ENCODE measurements at regions not wholly inside any gene's neighbourhood (a gene's known extent, or its start where the extent isn't known, plus 50 kb on each side); places are given as distances from the start of the nearest gene placed in this dataset.
"Not testable (repeated sequence)": the region's sequence is repeated elsewhere in the genome, so short reads cannot be mapped to it uniquely, and the experiment has no call there.

DNA sequence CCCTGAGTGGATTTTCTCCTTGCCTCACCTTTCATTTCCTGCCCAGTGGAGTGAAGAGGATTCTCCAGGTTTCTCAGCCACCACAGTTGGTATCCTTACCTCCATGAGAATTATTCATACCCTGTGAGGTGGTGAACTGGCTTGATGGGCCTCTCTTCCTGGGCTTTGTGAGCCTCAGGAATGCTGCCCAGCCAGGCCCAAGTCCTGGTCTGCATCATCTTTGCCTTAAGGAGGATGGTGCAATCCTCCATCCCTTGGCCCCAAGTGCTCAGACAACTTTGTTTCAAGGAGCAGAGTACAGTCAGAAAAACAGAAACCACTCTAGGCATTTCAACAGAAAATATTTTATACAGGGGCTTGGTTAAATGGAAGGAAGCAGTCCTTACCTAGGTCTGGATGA, 114.2 kb upstream of the CADM1 start:
- FAIRE-seq (no peak), DNase-seq (ENCODE audit: insufficient read length, low spot score) (no peak)

DNA sequence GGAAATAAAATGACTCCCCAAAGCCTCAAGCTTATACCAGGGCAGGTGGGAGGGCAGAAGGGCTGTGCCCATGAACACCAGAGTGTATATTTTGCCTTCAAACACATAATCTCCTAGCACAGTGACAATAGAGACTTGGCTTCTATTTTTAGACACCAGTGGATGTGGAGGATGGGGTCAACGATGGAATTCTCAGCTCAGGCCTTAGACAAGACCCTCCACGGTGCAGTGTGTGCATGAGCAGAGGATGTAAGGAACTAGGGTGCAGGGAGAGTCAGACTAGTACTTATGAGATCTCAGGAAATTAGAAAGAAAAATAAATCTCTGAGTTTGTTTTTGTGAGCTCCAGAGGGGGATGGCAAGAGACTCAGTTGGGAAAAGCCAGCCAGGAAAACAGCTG, 113.6 kb upstream of the CADM1 start:
- FAIRE-seq, result no peak
- no peak for DNase-seq (ENCODE audit: insufficient read length, low spot score)

DNA sequence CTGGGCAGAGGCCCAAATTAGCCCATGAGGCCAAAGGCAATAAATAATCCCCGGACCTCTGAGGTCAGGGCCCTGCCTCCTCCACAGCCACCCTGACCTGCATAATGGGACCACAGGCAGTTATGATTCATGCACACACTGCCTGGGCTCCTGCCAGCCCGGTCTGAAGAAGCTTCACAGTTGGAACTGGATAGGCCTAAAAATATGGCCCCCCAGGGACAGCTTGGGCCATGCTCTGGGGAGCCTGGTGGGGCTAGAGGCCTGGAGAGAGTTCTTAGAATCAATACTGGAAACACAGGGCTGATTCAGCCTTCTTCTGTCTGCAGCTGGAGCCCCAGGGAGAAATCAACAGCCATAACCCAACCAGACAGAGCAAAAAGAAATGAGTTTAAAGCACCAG, 112.8 kb upstream of the CADM1 start:
- no peak for FAIRE-seq
- no peak for DNase-seq (ENCODE audit: insufficient read length, low spot score)

DNA sequence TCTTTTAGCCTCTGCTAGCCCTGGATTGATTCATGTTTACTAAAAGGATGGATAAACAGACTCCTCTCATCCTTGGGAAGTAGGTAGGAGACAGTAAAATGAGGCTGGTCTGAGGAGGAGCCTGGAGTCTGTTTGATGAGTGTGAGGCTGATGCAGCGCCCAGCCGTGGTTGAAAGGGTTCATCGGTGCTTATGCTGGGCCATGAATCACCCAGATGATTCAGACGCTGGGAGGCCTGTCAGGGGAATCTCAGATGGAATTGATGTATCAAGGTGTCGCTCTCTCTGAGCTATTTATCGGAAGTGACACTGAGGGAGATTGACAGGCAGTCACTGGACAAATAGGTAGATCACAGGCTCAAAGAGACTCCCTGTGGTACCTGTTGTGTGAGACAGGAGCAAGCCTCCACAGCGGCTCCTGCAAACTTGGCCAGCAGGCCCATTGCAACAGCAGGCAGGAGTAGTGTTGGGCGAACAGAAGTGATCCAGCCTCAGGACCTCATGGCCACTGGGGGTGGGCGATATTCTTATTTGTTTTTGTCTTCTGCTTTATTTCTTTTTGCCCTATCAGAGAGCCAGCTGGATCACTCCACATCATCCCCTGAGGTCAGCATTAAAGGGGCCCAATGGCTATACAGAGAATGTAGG, 109.9 kb upstream of the CADM1 start:
- peak; percentile 55 for DNase-seq (ENCODE audit: insufficient read length, low spot score)
- FAIRE-seq, result peak; percentile 80

DNA sequence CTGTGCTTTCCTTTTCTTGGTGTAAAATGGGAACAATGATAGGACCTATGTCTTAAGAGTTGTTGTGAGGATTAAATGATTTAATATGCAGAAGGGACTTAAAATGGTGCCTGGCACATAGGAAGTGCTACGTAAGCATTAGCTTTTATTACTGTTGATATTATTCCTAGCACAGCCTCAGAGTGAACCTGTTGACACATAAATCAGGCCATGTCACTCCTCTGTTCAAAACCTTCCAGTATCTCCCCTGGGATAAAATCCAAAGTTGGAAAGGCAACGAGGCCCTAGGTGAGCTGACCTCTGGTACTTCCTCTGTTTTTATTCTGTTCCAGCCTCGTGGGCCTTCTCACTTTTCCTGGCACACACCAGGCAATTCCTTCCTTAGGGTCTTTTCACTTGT, 108.8 kb upstream of the CADM1 start:
- DNase-seq (ENCODE audit: insufficient read length, low spot score) (no peak), FAIRE-seq (no peak)

DNA sequence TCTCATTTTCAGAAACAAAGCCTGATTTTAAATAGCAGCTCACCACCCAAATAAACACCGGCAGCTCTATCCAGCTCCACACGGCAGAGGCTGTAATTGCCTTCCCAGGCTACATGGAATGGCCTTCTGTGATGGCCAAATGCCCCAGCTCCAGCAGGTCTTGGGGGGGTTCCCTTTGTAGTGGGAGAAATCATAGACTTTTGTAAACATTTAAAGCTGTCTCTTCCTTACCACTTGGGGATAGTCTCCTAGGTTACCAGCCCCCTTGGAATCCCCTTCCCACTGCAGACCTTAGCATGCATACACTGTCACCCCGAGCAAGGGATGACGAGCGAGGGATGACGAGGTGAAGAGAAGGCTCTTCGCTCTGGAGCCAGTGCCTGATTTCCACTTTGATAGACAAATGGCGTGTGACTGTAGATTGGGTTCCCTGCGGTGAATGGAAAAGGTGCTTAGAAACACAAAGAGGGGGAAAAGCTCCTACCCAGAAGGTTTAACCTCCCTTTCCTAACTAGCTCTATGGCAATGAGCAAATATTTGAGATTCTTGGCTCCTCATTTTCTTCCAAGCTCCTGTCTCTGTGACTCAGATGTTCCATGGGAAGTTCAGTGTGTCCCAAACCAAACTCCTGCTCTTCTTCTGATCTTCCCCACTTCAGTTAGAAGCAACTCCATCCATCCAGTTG, 108.0 kb upstream of the CADM1 start:
- DNase-seq (ENCODE audit: insufficient read length, low spot score) (no peak), FAIRE-seq (no peak)

DNA sequence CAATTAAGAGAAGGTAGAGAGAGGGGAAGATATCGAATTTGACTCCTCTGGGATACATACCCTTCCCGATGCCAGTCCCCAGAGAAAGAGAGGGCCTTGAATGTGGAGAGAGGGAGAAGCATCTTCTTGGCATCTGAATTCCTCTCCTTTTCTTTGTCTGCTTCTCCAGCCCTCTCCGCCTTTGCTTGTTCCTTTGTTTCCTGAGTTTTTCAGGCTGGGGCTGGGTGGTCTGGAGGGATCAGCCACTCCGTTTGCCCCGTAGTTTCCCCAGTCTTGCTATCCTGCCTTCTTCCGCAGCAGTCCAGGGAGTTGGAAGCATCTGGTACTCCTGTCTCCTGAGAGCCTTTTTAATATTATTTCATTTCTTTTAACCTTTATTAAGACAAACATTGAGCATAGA, 107.1 kb upstream of the CADM1 start:
- DNase-seq (ENCODE audit: insufficient read length, low spot score) (no peak), FAIRE-seq (no peak)

DNA sequence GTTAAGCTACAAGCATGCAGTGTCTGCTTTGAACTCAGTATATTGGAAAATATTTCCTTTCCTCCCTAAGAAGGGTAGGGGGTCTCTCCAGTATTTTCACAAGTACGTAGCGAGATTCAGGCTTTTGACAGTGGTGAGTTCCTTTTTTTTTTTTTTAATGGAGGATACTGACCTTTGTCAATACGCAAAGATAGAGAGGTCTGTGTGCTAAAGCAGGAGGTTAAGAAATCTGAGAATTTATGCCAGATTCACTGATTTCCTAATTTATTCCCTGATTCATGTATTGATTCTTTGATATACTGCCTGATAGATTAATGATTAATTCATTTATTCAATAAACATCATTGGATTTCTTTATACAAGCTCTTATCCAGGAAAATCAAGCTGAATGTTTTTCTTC, 106.7 kb upstream of the CADM1 start:
- FAIRE-seq (no peak), DNase-seq (ENCODE audit: insufficient read length, low spot score) (no peak)

DNA sequence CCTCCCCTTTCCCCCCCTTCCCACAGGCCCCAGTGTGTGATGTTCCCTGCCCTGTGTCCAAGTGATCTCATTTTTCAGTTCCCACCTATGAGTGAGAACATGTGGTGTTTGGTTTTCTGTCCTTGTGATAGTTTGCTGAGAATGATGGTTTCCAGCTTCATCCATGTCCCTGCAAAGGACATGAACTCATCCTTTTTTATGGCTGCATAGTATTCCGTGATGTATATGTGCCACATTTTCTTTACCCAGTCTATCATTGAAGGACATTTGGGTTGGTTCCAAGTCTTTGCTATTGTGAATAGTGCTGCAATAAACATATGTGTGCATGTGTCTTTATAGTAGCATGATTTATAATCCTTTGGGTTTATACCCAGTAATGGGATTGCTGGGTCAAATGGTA, 106.0 kb upstream of the CADM1 start:
- not testable (repeated sequence) for FAIRE-seq

DNA sequence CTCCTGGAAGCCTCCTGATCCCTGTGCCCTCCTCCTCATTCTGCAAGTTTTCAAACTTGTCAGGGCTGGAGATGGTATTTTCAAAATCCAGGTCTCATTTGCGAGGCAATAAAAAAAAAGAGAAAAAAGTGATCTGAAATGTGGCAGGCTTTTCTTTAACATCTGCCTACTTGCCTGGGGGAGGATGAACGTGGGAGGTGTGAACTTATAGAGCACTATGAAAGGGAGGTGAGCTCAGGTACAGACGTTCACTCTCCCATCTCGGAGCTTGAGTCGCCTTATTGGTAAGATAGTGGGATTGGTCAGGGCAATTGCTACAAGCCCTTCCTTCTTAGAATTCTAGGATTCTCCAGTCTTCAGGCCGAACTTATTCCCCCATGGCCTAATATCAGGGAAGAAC, 104.8 kb upstream of the CADM1 start:
- FAIRE-seq (no peak), DNase-seq (ENCODE audit: insufficient read length, low spot score) (no peak)

More for the DNA sequence above, 106.0 kb upstream of the CADM1 start:
- not testable (repeated sequence) for DNase-seq (ENCODE audit: insufficient read length, low spot score)

DNA sequence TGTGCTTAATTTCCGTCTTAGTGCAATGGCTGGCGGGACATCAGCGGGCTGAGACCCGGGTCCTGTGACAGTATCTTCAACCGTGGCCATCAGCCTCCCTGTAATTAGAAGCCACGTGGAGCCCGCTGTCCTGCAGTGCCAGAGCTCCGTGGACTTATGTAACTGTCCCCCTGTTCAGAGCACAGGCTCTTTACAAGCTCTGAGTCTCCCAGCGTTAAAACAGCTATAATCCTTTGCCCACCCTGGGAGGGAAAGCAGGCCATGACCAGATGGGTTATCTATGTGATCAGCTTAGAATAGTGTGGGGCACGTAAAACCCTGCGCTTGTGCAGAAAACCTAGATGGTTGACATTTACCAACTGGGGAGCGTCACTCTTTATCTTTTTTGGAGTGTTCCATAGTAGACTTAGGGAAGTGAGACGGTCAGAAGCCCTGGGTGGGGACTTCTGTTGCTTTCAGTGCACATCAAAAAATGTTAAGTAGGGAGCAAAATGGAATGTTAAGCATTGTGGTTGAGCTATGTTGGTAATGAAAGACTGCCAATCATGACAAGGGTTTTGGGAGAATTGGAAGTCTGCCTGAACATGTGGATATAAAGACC, 103.5 kb upstream of the CADM1 start:
- DNase-seq (ENCODE audit: insufficient read length, low spot score) (no peak), FAIRE-seq (no peak)

DNA sequence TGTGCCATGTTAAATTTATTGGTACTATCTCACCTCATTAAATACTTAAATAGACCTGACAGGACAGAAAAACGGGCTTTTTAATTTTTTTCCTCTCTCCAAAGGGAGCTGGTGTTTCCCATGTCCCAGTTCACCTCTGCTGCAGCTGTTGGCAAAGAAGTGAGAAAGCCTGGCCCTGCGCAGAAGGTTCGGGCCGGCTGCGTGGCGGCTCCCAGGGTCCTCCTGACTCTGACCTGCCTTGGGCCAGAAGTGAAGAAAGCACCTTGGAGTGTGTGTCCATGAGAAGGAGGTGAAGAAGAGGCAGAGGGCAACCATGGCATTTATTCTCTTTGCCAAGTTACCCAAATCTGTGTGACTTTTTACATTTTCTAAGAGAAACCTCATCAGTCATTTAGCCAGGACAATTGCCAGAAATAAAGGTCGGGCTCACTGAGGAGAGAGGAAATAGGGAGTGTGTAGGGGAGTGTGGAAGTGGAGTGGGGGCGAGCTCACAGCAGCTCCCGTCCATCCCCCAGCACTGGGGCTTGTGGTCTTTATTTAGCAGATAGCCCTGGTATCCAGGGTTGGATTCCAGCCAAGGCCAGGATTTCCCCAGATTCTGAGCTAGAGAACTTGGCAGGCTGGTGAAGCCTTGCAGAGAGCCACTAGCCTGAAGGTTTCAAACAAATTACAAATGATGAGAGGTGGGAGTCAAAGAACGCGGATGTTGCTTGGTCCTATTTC, 102.4 kb upstream of the CADM1 start:
- no peak for DNase-seq (ENCODE audit: insufficient read length, low spot score)
- no peak for FAIRE-seq

DNA sequence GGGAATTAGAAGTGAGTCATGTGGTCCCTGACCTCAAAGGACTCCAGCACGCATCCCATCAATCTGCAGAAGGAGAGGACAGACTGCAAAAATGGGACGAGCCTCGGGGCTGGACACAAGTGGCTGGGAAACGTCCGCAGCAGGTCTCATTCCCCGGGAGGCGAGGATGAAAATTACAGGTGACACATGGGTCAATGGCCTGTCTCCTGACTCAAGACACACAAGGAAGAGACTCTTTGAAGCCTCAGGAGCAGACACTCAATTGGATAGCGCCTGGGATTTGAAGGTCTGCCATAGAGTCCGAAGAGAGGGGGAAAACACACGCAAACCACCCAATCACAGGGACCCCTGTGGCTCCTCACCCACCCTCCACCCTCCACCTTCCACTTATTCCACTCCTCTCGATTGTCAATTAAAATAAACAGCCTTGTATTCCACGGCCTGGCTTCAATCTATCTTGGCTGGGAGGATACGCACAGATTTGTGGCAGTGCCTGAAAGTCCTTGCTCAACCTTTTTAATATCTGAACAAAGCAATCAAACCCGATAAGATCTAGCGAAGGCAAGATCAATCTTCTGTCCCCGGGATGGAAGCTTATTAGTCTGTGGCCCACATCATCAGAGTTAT, 101.8 kb upstream of the CADM1 start:
- FAIRE-seq (no peak), DNase-seq (ENCODE audit: insufficient read length, low spot score) (no peak)

DNA sequence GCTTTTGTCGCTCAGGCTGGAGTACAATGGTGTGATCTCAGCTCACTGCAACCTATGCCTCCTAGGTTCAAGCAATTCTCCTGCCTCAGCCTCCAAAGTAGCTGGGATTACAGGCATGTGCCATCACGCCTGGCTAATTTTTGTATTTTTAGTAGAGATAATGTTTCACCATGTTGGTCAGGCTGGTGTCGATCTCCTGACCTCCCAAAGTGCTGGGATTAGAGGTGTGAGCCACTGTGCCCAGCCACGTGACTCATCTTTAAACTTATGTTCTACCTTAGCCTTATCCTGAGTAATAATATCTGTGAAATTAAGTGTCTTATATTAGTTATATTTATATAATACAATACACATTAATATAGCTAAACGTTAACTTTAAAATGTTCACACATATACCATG, 101.2 kb upstream of the CADM1 start:
- FAIRE-seq; DNase-seq (ENCODE audit: insufficient read length, low spot score): not testable (repeated sequence)

DNA sequence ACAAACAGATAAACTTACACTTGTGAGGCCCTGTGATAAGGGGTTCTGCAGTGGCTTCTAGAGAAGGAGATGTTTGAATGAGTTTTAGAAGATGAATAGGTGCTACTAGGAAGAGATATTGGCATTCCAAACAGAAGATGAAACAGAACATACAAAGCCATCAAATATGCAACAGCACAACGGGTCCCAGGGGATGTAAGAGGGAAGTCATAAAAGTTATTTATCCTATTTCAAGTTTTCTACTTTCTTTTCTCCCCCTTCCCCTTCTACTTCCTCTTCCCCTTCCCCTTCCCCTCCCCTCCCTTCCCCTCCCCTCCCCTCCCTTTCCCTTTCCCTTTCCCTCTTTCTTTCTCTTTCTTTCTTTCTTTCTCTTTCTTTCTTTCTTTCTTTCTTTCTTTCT, 94.9 kb upstream of the CADM1 start:
- FAIRE-seq, result no peak
- DNase-seq (ENCODE audit: insufficient read length, low spot score), result no peak

DNA sequence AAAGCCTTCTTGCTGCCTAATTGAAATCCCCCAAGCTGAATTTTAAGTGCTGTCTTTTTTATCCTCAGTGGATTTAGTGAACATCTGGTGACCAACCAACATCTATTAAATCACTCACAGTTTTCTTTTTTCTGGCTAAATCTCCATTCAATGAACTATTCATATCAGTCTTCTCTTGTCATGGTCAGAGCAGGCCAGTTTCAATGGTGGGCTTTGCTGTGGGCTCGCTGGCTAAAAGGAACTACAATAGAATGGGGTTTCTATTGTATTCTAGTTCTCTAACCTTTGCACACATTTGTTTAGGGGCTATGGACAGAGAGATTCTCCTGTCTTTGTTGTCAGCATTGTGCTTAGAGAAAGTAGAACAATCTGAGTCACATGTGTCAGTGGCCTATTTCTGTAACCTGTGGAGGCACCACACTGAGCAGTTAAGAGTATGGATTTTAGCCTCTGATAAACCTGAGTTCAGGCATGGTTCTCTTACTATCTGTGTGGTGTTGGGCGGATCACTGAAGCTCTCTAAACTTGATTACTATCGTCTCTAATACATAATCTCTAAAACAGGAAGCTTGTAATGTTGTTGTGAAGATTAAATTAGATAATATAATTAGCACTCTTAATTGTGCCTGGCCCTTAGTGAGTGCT, 94.2 kb upstream of the CADM1 start:
- DNase-seq (ENCODE audit: insufficient read length, low spot score), result no peak
- no peak for FAIRE-seq

DNA sequence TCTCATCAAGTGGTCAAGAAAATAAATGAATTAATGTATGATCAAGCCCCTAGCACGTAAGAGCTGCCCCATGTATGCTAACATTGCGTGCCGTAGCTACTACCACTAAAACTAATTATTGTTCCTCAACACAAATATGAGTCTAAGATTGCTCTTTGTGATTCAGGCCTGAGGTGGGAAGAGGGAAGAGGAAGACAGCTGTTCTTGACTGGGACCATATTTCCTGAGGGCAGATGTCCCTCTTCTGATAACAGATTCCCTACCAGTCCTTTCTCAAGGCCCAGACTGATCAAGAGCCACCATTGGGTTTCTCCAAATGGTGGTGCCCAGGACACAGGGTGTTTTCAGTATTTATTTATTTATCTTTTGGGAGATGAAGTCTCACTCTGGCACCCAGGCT, 87.2 kb upstream of the CADM1 start:
- no peak for FAIRE-seq
- no peak for DNase-seq (ENCODE audit: insufficient read length, low spot score)

DNA sequence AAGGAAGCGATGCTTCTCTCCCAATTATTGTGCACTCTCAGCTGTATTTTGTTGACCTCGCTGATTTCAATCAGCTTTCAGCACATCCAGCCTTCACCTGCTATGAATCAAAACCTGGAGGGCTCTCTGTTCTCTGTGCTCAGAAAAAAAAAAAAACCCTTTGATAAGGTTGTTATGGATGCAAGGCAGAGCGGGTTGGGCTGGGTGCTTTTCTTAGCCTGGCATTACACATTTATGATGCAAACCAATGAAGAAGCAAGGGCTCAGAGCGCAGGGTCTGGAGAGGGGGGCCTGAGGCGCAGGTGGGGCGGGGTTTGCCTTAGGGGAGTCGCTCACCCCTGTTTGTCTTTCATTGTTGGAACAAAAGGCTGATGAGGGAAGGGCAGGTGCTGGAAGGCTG, 86.0 kb upstream of the CADM1 start:
- FAIRE-seq (no peak), DNase-seq (ENCODE audit: insufficient read length, low spot score) (no peak)

DNA sequence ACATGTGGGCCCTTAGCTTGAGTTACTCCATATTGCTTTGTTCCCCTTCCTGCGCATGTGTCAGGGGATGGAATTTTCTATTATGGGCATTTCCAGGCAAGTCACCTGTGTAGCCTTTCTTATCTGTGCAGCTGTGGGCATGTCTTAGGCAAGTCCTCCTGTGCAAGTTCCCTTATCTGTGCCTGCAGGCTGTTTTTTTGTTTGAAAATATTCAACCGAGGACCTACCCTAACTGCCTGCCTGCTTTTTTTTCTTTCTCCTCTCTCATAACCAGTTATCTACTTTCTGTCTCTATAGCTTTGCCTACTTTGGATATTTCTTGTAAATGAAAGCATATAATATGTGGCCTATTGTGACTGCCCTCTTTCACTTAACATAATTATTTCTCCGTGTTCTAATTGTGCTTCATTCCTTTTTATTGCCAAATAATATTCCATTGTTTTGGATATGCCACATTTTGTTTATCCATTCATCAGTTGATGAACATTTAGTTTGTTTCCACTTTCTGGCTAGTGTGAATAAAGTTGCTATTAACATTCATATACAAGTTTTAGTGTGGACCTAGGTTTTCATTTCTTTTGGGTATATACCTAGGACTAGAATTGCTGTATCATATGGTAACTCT, 83.6 kb upstream of the CADM1 start:
- FAIRE-seq (no peak), DNase-seq (ENCODE audit: insufficient read length, low spot score) (no peak)

DNA sequence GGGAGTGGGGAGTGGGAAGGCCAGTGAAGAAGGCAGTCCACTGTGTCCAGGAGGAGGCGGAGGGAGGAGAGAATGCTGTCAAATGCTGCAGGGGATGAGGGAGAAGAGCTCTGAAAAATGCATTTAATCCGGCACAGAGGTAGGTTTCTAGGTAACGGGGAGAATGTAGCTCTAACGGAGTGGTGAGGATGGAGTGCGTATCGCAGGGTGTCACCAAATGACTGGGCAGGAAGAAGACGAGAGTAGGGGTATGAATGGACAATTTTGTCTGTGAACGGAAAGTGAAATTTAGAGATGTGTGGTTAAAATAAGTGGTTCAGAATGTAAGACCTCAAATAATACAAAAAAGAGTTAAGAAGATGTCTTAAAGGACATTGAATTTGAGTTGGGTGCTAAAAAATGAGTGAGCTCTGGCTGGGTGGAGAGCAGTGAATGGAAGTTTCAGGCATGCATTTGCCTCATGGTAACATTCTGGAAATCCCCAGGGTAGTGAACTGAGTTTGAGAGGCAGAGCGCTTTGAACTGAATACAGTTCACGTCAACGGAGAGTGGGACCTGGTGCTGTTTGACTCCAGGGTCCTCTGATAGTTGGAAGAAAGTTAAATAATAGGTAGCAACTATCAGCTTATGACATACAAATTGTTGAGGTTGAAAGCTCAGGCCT, 81.3 kb upstream of the CADM1 start:
- FAIRE-seq, result no peak
- no peak for DNase-seq (ENCODE audit: insufficient read length, low spot score)
